ENCODE measurements at regions not wholly inside any gene's neighbourhood (a gene's known extent, or its start where the extent isn't known, plus 50 kb on each side); places are given as distances from the start of the nearest gene placed in this dataset.

DNA sequence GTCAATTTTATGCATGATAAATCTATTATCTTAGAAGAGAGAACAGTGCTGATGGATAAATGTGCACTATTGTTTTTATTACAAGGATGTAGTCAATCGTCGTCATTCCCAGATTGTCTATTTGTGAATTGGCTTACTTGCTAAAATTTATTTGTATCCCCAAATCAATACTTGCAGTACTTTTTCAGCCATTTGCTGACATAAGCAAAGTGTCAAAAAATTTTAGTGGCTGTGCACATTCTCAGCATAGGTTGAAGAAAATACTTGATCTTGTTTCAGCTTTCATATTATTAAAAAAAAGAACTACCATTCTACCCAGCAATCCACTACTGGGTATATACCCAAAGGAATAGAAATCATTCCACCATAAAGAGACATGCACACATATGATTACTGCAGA, 477.9 kb upstream of the CA10 start:
- TF ChIP-seq CTCF (IDR thresholded peaks at IDR 0.05) (no peak), POLR2A (IDR thresholded peaks at IDR 0.05) (no peak)
